AG10803 (cell line): ENCODE measurements at regions not wholly inside any gene's neighbourhood (a gene's known extent, or its start where the extent isn't known, plus 50 kb on each side); places are given as distances from the start of the nearest gene placed in this dataset.

ENCODE experiments used
- DNase-seq: peaks from one replicate; pipeline ENCODE4 v3.0.0; 2010; ENCODE audit warnings: low read depth
- H3K4me3 ChIP-seq: 2 replicates; pipeline ENCODE4 v1.5.1; 2011; ENCODE audit warnings: mild to moderate bottlenecking, low read length, control low read depth
- TF ChIP-seq, protein P1 (sequence below): conservative IDR thresholded peaks from 2 replicates; pipeline ENCODE4 v1.5.1; 2011; ENCODE audit warnings: mild to moderate bottlenecking, low read length, control low read depth, inconsistent platforms

DNA sequence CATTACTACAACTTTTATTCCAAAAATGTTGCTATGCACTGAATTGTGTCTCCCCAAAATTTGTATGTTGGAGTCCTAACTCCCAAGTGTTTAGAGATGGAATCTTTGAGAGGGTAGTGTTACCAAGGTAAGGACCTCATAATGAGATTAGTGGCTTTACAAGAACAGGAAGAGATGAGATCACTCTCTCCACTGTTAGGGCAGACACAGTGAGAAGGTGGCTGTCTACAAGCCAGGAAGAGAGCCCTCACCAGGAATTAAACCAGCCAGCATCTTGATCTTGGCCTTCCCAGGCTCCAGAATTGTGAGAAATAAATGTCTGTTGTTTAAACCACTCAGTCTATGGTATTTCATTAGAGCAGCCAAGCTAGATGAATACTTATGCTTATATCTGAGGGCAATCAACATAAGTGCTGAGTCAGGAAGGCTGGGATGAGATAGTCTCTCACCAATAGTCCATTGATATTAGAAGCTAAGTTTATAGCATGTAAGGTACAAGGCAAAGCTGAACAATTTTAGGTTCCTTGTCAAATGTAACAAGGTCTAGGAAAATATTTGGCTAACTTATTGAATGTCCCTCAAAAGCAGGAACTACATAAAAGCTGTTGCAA is 317.6 kb upstream of the REG3G start:
- no peak overlapping the region for H3K4me3 ChIP-seq
- TF ChIP-seq, protein P1, sequence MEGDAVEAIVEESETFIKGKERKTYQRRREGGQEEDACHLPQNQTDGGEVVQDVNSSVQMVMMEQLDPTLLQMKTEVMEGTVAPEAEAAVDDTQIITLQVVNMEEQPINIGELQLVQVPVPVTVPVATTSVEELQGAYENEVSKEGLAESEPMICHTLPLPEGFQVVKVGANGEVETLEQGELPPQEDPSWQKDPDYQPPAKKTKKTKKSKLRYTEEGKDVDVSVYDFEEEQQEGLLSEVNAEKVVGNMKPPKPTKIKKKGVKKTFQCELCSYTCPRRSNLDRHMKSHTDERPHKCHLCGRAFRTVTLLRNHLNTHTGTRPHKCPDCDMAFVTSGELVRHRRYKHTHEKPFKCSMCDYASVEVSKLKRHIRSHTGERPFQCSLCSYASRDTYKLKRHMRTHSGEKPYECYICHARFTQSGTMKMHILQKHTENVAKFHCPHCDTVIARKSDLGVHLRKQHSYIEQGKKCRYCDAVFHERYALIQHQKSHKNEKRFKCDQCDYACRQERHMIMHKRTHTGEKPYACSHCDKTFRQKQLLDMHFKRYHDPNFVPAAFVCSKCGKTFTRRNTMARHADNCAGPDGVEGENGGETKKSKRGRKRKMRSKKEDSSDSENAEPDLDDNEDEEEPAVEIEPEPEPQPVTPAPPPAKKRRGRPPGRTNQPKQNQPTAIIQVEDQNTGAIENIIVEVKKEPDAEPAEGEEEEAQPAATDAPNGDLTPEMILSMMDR: no peak
- DNase-seq: no peak

DNA sequence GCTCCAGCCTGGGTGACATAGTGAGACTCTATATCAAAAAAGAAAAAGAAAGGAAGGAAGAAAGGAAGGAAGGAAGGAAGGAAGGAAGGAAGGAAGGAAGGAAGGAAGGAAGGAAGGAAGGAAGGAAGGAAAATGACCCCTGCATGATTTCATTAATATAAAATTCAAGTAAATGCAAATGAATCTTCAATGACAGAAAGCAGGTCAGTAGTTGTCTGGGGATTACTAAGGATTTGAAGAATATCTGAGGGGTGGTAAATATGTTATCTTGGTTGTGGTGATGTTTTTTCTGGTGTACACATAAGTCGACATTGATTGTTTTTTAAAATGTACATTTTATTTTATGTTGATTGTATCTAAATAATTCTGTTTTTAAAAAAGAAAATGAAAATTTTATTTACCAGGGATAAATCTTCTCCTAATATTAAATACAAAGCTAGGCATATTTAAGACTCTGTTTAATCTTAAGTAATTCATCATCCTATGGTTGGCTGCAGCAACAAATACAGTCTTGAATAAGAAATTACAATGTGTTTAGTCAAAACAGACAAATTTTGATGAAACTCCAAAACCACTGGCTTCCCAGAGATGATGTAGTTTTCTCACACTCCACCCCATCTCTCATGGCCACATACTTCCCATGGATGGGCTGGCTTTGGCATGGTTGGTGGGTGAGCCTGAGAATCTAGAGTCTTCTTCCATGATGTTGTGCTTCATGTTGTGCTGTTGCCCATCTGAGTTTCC is 314.7 kb upstream of the REG3G start:
- H3K4me3 ChIP-seq: no peak overlapping the region
- TF ChIP-seq, protein P1: no peak
- DNase-seq: no peak

DNA sequence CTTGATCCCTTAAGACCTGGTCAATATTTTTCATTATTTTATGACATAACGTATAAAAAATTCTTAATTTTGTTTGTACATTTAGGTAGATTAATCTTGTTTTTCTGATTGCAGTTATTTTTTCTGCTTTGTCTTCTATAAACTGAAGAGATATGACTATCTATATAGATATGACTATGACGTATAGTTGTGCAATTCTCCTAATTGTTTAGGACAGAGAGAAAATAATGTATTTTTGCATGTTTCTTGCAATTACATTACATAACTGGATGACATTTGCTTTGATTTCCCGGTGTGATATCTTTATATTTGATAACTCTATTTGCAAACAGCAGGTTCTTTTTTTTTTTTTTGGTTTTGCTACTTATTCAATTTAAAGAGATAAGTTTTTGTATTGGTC is 310.2 kb upstream of the REG3G start:
- DNase-seq: no peak
- TF ChIP-seq, protein P1: no peak
- H3K4me3 ChIP-seq: no peak overlapping the region

DNA sequence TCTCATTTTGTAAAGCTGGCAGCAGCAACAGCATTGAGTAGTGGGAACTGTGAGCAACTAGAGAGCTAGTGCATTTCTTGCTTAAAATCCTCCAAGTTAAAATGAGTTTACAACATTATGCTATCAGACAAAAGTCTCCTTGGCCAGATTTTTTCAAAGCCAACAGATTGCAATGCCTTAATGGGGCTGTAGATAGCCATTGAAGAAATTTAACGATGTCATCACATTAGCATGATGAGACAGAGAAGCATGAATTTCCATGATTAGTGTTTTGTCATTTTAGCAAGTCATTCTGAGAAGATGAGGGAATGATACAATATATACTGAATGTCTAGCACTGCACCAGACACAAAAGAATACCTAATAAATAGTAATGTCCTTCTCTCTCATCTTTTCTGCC is 307.5 kb upstream of the REG3G start:
- DNase-seq: no peak
- TF ChIP-seq, protein P1: no peak
- H3K4me3 ChIP-seq: no peak overlapping the region

DNA sequence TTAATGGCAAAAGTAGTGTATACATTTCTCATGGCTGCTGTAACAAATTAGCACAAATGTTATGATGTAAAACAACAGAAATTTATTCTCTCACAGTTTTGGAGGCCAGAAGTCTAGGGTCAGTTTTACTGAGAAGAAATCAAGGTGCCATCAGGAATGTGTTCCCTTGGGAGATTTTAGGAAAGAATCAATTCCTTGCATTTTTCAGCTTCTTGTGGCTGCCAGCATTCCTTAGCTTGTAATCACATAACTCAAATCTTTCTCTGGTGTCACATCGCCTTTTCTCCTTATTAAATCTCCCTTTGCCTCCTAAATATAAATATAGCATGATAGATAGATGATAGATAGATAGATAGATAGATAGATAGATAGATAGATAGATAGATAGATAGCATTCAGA is 307.0 kb upstream of the REG3G start:
- no peak overlapping the region for H3K4me3 ChIP-seq
- TF ChIP-seq, protein P1: no peak
- DNase-seq: no peak

DNA sequence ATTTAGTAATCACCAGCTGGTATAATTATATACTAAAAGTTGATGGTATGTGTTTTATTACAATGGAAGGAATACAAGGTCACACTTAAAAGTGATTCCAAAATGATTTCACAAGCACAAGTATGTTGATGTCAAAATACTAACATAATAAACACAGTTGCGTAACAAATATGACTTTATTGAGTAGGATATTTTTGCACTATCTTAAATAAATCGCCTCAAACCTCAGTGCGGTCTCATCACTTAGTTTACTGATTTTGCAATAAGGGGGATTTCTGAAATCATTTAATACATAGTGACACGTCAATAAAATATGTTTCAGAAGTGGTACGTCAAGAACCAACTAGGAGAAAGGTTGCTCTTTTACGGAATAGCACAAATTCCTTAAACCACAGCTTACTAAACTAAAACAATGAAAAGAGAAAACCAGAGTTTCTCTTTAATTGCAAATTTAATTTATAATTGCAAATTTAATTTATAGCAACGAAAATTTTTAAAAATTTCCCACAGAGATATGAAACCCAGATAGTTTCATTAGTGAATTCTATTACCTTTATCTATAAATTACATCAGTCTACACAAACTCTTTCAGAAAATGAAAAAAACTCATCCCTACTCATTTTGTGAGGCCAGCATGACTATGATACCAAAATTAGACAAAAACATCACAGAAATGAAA is 304.0 kb upstream of the REG3G start:
- H3K4me3 ChIP-seq: no peak overlapping the region
- TF ChIP-seq, protein P1: no peak
- no peak for DNase-seq
